Fibroblast of lung (primary cell): ENCODE measurements at regions not wholly inside any gene's neighbourhood (a gene's known extent, or its start where the extent isn't known, plus 50 kb on each side); places are given as distances from the start of the nearest gene placed in this dataset.

ENCODE experiments used
- DNase-seq, 2 donors: peaks; one replicate each; pipeline versions ENCODE4 v3.0.0 to v3.0.0-alpha.2; 2010; ENCODE audit warnings: low read depth in 2 of 2
- H2AFZ ChIP-seq: 2 replicates; pipeline ENCODE4 v1.5.1; 2012; ENCODE audit warnings: low read length, control low read depth, inconsistent platforms
- H3K27ac ChIP-seq: 2 replicates; pipeline ENCODE4 v1.5.1; 2011; ENCODE audit warnings: low read length, control low read depth; ENCODE audit not compliant: insufficient read depth
- H3K27me3 ChIP-seq: 2 replicates; pipeline ENCODE4 v1.5.1; 2011; ENCODE audit warnings: mild to moderate bottlenecking, low read length; ENCODE audit not compliant: control insufficient read depth, insufficient read depth
- H3K36me3 ChIP-seq: 2 replicates; pipeline ENCODE4 v1.5.1; 2011; ENCODE audit warnings: low read length; ENCODE audit not compliant: control insufficient read depth, insufficient read depth
- H3K4me1 ChIP-seq: 2 replicates; pipeline ENCODE4 v1.5.1; 2011; ENCODE audit warnings: low read length; ENCODE audit not compliant: control insufficient read depth, insufficient read depth; ENCODE audit errors: extremely low read depth
- H3K4me2 ChIP-seq: 2 replicates; pipeline ENCODE4 v1.5.1; 2011; ENCODE audit warnings: low read length, control low read depth; ENCODE audit not compliant: insufficient read depth; ENCODE audit errors: extremely low read depth
- H3K4me3 ChIP-seq, 4 experiments: fragments of 200-600 bp in 1 of 4; sonication (generic) in 1 of 4; replicated peaks in 1 of 4; 2 replicates each; pipeline ENCODE4 v1.5.1; 2011 to 2016; ENCODE audit warnings: low read length in 4 of 4, low read depth in 3 of 4, mild to moderate bottlenecking in 3 of 4, control low read depth in 2 of 4, inconsistent platforms in 1 of 4, mixed read lengths in 1 of 4; ENCODE audit not compliant: insufficient read depth in 1 of 4; ENCODE audit errors: control extremely low read depth in 1 of 4
- H3K79me2 ChIP-seq: 2 replicates; pipeline ENCODE4 v1.5.1; 2012; ENCODE audit warnings: mild to moderate bottlenecking, low read length, inconsistent platforms; ENCODE audit not compliant: control insufficient read depth, insufficient read depth
- H3K9ac ChIP-seq: 2 replicates; pipeline ENCODE4 v1.5.1; 2011; ENCODE audit warnings: mild to moderate bottlenecking, low read length, control low read depth; ENCODE audit not compliant: insufficient read depth
- H3K9me3 ChIP-seq: 2 replicates; pipeline ENCODE4 v1.5.1; 2012; ENCODE audit warnings: low read depth, low read length; ENCODE audit not compliant: control insufficient read depth, insufficient read depth
- H4K20me1 ChIP-seq: 2 replicates; pipeline ENCODE4 v1.5.1; 2011; ENCODE audit warnings: low read length; ENCODE audit not compliant: control insufficient read depth, insufficient read depth; ENCODE audit errors: extremely low read depth
- EZH2 ChIP-seq: IDR thresholded peaks from 2 replicates; pipeline ENCODE4 v1.5.1; 2012; ENCODE audit warnings: low read length, control low read depth, mild to moderate bottlenecking; ENCODE audit errors: missing control alignments
- TF ChIP-seq, protein P1 (sequence below), 2 donors: IDR thresholded peaks in 1 of 2; conservative IDR thresholded peaks in 1 of 2; 1 replicate in 1 of 2; 2 replicates in 1 of 2; pipeline ENCODE4 v1.5.1; 2011 to 2012; ENCODE audit warnings: low read length in 2 of 2, control low read depth in 1 of 2, inconsistent platforms in 1 of 2, low read depth in 1 of 2, mild to moderate bottlenecking in 1 of 2

DNA sequence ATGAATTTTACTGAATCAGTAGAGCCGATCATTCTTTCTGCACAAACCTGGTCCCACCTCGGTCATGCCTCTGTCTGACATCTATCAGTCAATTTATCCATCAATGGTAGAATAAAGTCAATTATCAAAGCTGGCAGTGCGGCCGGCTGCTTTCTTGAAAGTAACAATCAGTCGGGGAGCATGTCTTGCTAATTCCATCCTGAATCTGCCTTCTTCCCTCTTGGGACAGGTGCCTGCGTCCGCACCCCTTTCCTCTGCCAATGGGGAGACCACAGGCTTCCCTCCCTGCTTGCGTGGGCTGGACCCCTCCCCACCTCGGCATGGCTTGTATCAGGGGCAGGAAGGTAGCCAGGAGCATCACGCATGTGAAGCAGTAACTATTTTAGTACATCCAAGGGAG, 962.9 kb downstream of the BRD1 start:
- no peak overlapping the region for H3K27ac ChIP-seq
- TF ChIP-seq, protein P1, sequence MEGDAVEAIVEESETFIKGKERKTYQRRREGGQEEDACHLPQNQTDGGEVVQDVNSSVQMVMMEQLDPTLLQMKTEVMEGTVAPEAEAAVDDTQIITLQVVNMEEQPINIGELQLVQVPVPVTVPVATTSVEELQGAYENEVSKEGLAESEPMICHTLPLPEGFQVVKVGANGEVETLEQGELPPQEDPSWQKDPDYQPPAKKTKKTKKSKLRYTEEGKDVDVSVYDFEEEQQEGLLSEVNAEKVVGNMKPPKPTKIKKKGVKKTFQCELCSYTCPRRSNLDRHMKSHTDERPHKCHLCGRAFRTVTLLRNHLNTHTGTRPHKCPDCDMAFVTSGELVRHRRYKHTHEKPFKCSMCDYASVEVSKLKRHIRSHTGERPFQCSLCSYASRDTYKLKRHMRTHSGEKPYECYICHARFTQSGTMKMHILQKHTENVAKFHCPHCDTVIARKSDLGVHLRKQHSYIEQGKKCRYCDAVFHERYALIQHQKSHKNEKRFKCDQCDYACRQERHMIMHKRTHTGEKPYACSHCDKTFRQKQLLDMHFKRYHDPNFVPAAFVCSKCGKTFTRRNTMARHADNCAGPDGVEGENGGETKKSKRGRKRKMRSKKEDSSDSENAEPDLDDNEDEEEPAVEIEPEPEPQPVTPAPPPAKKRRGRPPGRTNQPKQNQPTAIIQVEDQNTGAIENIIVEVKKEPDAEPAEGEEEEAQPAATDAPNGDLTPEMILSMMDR (conservative IDR thresholded peaks at IDR 0.05 in 1 of 2, IDR thresholded peaks at IDR 0.05 in 1 of 2; ENCODE audit: low read depth in 1 of 2, low read length in 2 of 2): no peak
- no peak for TF ChIP-seq EZH2
- H3K4me1 ChIP-seq: no peaks in the 10 kb centered on the region

DNA sequence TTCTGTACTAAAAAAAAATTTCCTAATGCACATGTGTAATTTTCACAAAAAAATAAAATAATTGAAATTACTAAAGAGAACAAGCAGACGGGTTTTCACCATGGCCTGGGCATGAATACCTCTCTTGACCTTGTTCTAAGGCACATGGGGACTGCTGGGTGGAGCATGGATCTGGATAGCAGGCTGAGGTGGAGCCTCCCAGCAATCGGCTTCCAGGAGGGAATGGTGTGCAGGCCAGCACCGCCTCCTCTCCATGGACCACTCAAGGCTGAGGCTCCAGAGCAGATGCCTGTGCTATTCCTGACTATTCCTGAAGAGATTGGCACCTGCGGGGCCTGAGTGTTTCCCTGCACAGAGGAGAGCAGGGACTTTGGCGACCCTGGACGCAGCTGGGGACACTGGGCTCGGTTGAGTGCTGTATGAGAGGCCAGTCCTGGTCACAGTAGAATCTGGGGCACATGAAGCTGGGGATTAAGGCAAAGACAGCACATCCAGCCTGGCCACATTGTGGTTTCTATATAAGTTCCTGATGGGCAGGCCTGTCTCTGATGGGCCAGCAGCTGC, 963.6 kb downstream of the BRD1 start:
- no peak for DNase-seq
- no peak overlapping the region for H3K27ac ChIP-seq
- no peak overlapping the region for H3K9ac ChIP-seq
- TF ChIP-seq, protein P1 (conservative IDR thresholded peaks at IDR 0.05 in 1 of 2, IDR thresholded peaks at IDR 0.05 in 1 of 2; ENCODE audit: low read depth in 1 of 2, low read length in 2 of 2): no peak
- no peak for TF ChIP-seq EZH2
- no peak overlapping the region for H2AFZ ChIP-seq
- no peak overlapping the region for H3K4me3 ChIP-seq
- no peaks in the 10 kb centered on the region for H4K20me1 ChIP-seq
- no peaks in the 10 kb centered on the region for H3K9me3 ChIP-seq
- H3K4me1 ChIP-seq: no peaks in the 10 kb centered on the region
- no peaks in the 10 kb centered on the region for H3K79me2 ChIP-seq
- no peaks in the 10 kb centered on the region for H3K36me3 ChIP-seq
- H3K4me2 ChIP-seq: no peak overlapping the region
- H3K27me3 ChIP-seq: no peaks in the 10 kb centered on the region

More for the DNA sequence above, 962.9 kb downstream of the BRD1 start:
- no peak overlapping the region for H3K9ac ChIP-seq
- no peaks in the 10 kb centered on the region for H4K20me1 ChIP-seq
- no peaks in the 10 kb centered on the region for H3K27me3 ChIP-seq
- DNase-seq: no peak
- H3K4me3 ChIP-seq: no peak overlapping the region
- H2AFZ ChIP-seq: no peak overlapping the region
- no peak overlapping the region for H3K4me2 ChIP-seq
- H3K9me3 ChIP-seq: no peaks in the 10 kb centered on the region
- H3K36me3 ChIP-seq: no peaks in the 10 kb centered on the region
- H3K79me2 ChIP-seq: no peaks in the 10 kb centered on the region

DNA sequence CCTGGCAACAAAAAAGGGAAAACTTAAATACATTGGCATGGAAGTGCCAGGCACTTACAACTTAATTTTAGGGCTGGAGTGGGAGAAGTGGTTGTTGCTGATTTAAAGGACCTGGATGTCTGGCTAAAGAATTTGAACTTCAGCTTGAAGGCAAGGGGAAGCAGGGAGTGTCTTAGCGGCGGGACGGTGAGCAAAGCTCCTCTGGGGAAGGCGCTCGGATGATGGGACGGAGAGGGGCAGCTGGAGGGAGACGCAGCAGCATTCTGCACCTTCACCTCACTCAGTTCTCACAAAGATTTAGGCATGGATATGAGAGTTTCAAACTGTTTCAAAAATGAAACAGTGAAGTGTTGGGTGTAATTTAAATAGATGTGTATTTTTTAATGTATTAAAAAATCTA, 967.1 kb downstream of the BRD1 start:
- Histone ChIP-seq H3K27me3 (no peaks in the 10 kb centered on the region), H3K4me2 (no peak overlapping the region), H3K36me3 (no peaks in the 10 kb centered on the region), H3K4me3 (no peak overlapping the region), H4K20me1 (no peaks in the 10 kb centered on the region), H2AFZ (no peak overlapping the region), H3K4me1 (no peaks in the 10 kb centered on the region), H3K79me2 (no peaks in the 10 kb centered on the region), H3K9me3 (no peaks in the 10 kb centered on the region), H3K9ac (no peak overlapping the region), H3K27ac (no peak overlapping the region)
- TF ChIP-seq, protein P1 (conservative IDR thresholded peaks at IDR 0.05 in 1 of 2, IDR thresholded peaks at IDR 0.05 in 1 of 2; ENCODE audit: low read depth in 1 of 2, low read length in 2 of 2): no peak
- TF ChIP-seq EZH2: no peak
- no peak for DNase-seq
